IMR-90 (cell line): ENCODE measurements at regions not wholly inside any gene's neighbourhood (a gene's known extent, or its start where the extent isn't known, plus 50 kb on each side); places are given as distances from the start of the nearest gene placed in this dataset.

Source experiments
- ATAC-seq: fragments of 200-7000 bp; cut with Tn5 transposase; 2 replicates; pipeline ENCODE4 v1.9.1; 2020; ENCODE audit warnings: low read depth, mild to moderate bottlenecking, moderate library complexity
- BruUV-seq: library from RNA; stranded (reverse); fragments of 400-500 nt; replicated peaks from 2 replicates; lab custom pipeline; 2021; lab: Mats Ljungman, UMichigan
- CTCF ChIA-PET: fragments of 300-600 bp; formaldehyde crosslinking; extraction: SDS; loops from one replicate; lab custom pipeline; 2021; ENCODE audit warnings: antibody characterized with exemption; lab: Yijun Ruan, JAX
- POLR2A ChIA-PET: fragments of 300-600 bp; sonication (Branson Sonifier 250); formaldehyde crosslinking; loops from one replicate; lab custom pipeline; 2022; ENCODE audit warnings: antibody characterized with exemption; ENCODE audit not compliant: unreplicated experiment; lab: Charles Lee
- DNase-seq: peaks from one replicate; pipeline ENCODE4 v3.0.0; 2013
- H2AFZ ChIP-seq: replicated peaks from 2 replicates; pipeline ENCODE3; 2013; ENCODE audit warnings: low read length, mild to moderate bottlenecking; ENCODE audit not compliant: poor library complexity
- H2AK5ac ChIP-seq: 2 replicates; pipeline ENCODE4 v1.6.1; 2013; ENCODE audit warnings: low read depth, low read length, inconsistent platforms
- H2AK9ac ChIP-seq: replicated peaks from 2 replicates; pipeline ENCODE3; 2013; ENCODE audit warnings: mild to moderate bottlenecking, low read depth, low read length, moderate library complexity; ENCODE audit not compliant: poor library complexity
- H2BK120ac ChIP-seq: 2 replicates; pipeline ENCODE4 v1.6.1; 2013; ENCODE audit warnings: low read depth, low read length, inconsistent platforms
- H2BK15ac ChIP-seq: 3 replicates; pipeline ENCODE4 v1.6.1; 2013; ENCODE audit warnings: low read depth, low read length, inconsistent platforms
- H2BK20ac ChIP-seq: 2 replicates; pipeline ENCODE4 v1.6.1; 2013; ENCODE audit warnings: low read depth, mild to moderate bottlenecking, inconsistent platforms, low read length, moderate library complexity
- H2BK5ac ChIP-seq: 2 replicates; pipeline ENCODE4 v1.6.1; 2013; ENCODE audit warnings: mild to moderate bottlenecking, low read depth, low read length, inconsistent platforms; ENCODE audit not compliant: poor library complexity, severe bottlenecking
- H3K14ac ChIP-seq: replicated peaks from 2 replicates; pipeline ENCODE4 v1.6.1; 2013; ENCODE audit warnings: low read depth, low read length, inconsistent platforms
- H3K18ac ChIP-seq: 2 replicates; pipeline ENCODE4 v1.6.1; 2013; ENCODE audit warnings: low read depth, low read length, control low read depth
- H3K23ac ChIP-seq: 2 replicates; pipeline ENCODE4 v1.6.1; 2013; ENCODE audit warnings: low read depth, low read length, inconsistent platforms
- H3K27ac ChIP-seq: 2 replicates; pipeline ENCODE4 v1.5.1; 2013; ENCODE audit warnings: mild to moderate bottlenecking, control low read depth, low read length; ENCODE audit not compliant: insufficient read depth
- H3K27me3 ChIP-seq: 2 replicates; pipeline ENCODE4 v1.6.1; 2013; ENCODE audit warnings: low read length; ENCODE audit not compliant: control insufficient read depth, insufficient read depth
- H3K36me3 ChIP-seq: 2 replicates; pipeline ENCODE4 v1.6.1; 2013; ENCODE audit warnings: low read length, mixed read lengths; ENCODE audit not compliant: control insufficient read depth, insufficient read depth
- H3K4ac ChIP-seq: 2 replicates; pipeline ENCODE4 v1.6.1; 2013; ENCODE audit warnings: low read depth, low read length, inconsistent platforms
- H3K4me1 ChIP-seq: 2 replicates; pipeline ENCODE4 v1.6.1; 2013; ENCODE audit warnings: low read length, mixed read lengths; ENCODE audit not compliant: control insufficient read depth, insufficient read depth
- H3K4me2 ChIP-seq: 2 replicates; pipeline ENCODE4 v1.6.1; 2013; ENCODE audit warnings: low read depth, mild to moderate bottlenecking, control low read depth, low read length, moderate library complexity
- H3K4me3 ChIP-seq: 2 replicates; pipeline ENCODE4 v1.5.1; 2013; ENCODE audit warnings: low read depth, mild to moderate bottlenecking, control low read depth, low read length, moderate library complexity; ENCODE audit not compliant: insufficient read depth
- H3K56ac ChIP-seq: 2 replicates; pipeline ENCODE4 v1.6.1; 2013; ENCODE audit warnings: low read length, inconsistent platforms; ENCODE audit not compliant: insufficient read depth; ENCODE audit errors: extremely low read depth
- H3K79me1 ChIP-seq, 2 experiments: 2 replicates each; pipeline ENCODE4 v1.6.1; 2013; ENCODE audit warnings: low read length in 2 of 2, inconsistent platforms in 1 of 2, low read depth in 1 of 2
- H3K9ac ChIP-seq: 2 replicates; pipeline ENCODE4 v1.6.1; 2013; ENCODE audit warnings: low read depth, low read length, control low read depth
- H3K9me1 ChIP-seq: 2 replicates; pipeline ENCODE4 v1.6.1; 2013; ENCODE audit warnings: low read length, inconsistent platforms; ENCODE audit not compliant: insufficient read depth
- H3K9me3 ChIP-seq: 2 replicates; pipeline ENCODE4 v1.6.1; 2013; ENCODE audit warnings: low read length; ENCODE audit not compliant: control insufficient read depth, insufficient read depth
- H4K20me1 ChIP-seq: 2 replicates; pipeline ENCODE4 v1.6.1; 2013; ENCODE audit warnings: low read length, inconsistent platforms; ENCODE audit not compliant: insufficient read depth
- H4K5ac ChIP-seq: 2 replicates; pipeline ENCODE4 v1.6.1; 2013; ENCODE audit warnings: mild to moderate bottlenecking, low read depth, low read length, control low read depth
- H4K8ac ChIP-seq, 2 experiments: 2 replicates each; pipeline ENCODE4 v1.6.1; 2013; ENCODE audit warnings: low read depth in 2 of 2, low read length in 2 of 2, control low read depth in 1 of 2, inconsistent platforms in 1 of 2
- H4K91ac ChIP-seq: 2 replicates; pipeline ENCODE4 v1.6.1; 2013; ENCODE audit warnings: low read depth, low read length, inconsistent platforms; ENCODE audit not compliant: insufficient read depth
- CHD1 ChIP-seq: IDR thresholded peaks from 2 replicates; pipeline ENCODE4 v1.6.1; 2012; ENCODE audit warnings: low read depth, low read length, improper control_type of control experiment
- MAFK ChIP-seq: IDR thresholded peaks from 2 replicates; pipeline ENCODE4 v1.6.1; 2012; ENCODE audit warnings: low read depth, low read length, improper control_type of control experiment
- MAZ ChIP-seq: IDR thresholded peaks from 2 replicates; pipeline ENCODE4 v1.6.1; 2012; ENCODE audit warnings: low read depth, mild to moderate bottlenecking, low read length, improper control_type of control experiment, moderate library complexity, borderline replicate concordance
- MXI1 ChIP-seq: IDR thresholded peaks from 2 replicates; pipeline ENCODE4 v1.6.1; 2012; ENCODE audit warnings: low read depth, mild to moderate bottlenecking, low read length, moderate library complexity, borderline replicate concordance
- RCOR1 ChIP-seq: IDR thresholded peaks from 2 replicates; pipeline ENCODE4 v1.6.1; 2012; ENCODE audit warnings: mild to moderate bottlenecking, low read length, improper control_type of control experiment; ENCODE audit not compliant: insufficient replicate concordance
- RFX5 ChIP-seq: IDR thresholded peaks from 2 replicates; pipeline ENCODE4 v1.8.0; 2012; ENCODE audit warnings: low read depth, mild to moderate bottlenecking, low read length, moderate library complexity
- SMC3 ChIP-seq: fragments of 150-350 bp; IDR thresholded peaks from 2 replicates; pipeline ENCODE4 v1.6.1; 2016; ENCODE audit warnings: low read depth, mild to moderate bottlenecking, antibody characterized with exemption, low read length, moderate library complexity
- WGBS, 2 experiments: methylation state at CpG; one replicate each; pipeline versions ENCODE4 v1.1.5 to v1.1.7; 2013; ENCODE audit warnings: missing lambda C conversion rate in 2 of 2; ENCODE audit not compliant: insufficient read length in 1 of 2; ENCODE audit errors: extremely low coverage in 2 of 2; 5-methylcytosine and 5-hydroxymethylcytosine counted together
- dilution Hi-C: fragments of 300-500 bp; cut with HindIII; formaldehyde crosslinking; loops from one replicate; pipeline ENCODE4 v1.14.3; 2018; ENCODE audit warnings: low sequenced_read_pairs; ENCODE audit not compliant: unreplicated experiment
- in situ Hi-C: fragments of 300-500 bp; cut with MboI; formaldehyde crosslinking; loops from 3 replicates; pipeline ENCODE4 v1.14.3; 2019; ENCODE audit warnings: low sequenced_read_pairs, inconsistent platforms, mixed read lengths
- intact Hi-C: fragments of 100-400 bp; cut with micrococcal nuclease; formaldehyde crosslinking; loops from 2 replicates; pipeline ENCODE4 v1.10.0; 2022

DNA sequence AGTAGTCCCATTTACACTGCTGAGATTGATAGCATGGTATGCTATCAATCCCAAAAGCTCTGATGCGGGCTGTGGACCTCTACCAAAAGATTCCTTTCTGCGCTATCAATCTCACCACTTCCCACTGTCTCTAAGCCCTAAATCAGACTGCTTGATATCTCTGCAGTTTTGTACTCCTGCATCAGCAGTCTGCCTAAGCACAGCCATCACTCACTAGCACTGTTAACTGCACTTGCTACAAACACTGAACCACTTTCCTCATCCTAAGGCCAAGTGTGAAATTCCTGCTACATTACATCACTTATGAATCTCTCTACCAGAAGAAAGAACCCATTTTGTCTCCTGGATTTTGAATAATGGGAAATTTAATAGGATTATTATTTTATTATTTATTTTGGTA lies 237.0 kb downstream of the HNMT start:
- Histone ChIP-seq H3K18ac (no peak overlapping the region), H3K14ac (no peak overlapping the region), H2BK120ac (no peak overlapping the region), H2AFZ (no peak overlapping the region), H4K8ac (no peak overlapping the region), H3K4ac (no peak overlapping the region), H2AK5ac (no peak overlapping the region), H2BK5ac (no peak overlapping the region), H3K27ac (no peak overlapping the region), H3K36me3 (no peaks in the 10 kb centered on the region), H3K4me2 (no peak overlapping the region), H4K20me1 (no peaks in the 10 kb centered on the region), H4K91ac (no peak overlapping the region), H3K56ac (no peak overlapping the region), H2BK15ac (no peak overlapping the region), H3K27me3 (no peaks in the 10 kb centered on the region), H3K9ac (no peak overlapping the region), H3K79me1 (no peaks in the 10 kb centered on the region), H3K9me1 (no peaks in the 10 kb centered on the region), H3K9me3 (no peaks in the 10 kb centered on the region), H4K5ac (no peak overlapping the region), H2BK20ac (no peak overlapping the region), H3K4me1 (no peaks in the 10 kb centered on the region), H3K23ac (no peak overlapping the region), H3K4me3 (no peak overlapping the region), H2AK9ac (no peak overlapping the region)
- in situ Hi-C loops (no loop called here), intact Hi-C loops (no loop called here), dilution Hi-C loops (no loop called here)
- no peak for TF ChIP-seq SMC3
- no peak for TF ChIP-seq RFX5
- TF ChIP-seq MAFK = no peak
- TF ChIP-seq RCOR1 = no peak
- TF ChIP-seq MXI1 = no peak
- no peak for TF ChIP-seq MAZ
- no peak for TF ChIP-seq CHD1
- ATAC-seq = no peak
- POLR2A ChIA-PET = no interaction called here
- CTCF ChIA-PET = no interaction called here
- 100% methylated on average over 1 of the region's 2 CpGs; no CpG with 5 or more reads in 1 of the 2 experiments for WGBS, 2 experiments
- no TSS peak for BruUV-seq
- DNase-seq = peak; percentile 10
